ENCODE measurements at regions not wholly inside any gene's neighbourhood (a gene's known extent, or its start where the extent isn't known, plus 50 kb on each side); places are given as distances from the start of the nearest gene placed in this dataset.

- TF ChIP-seq POU2F2 (IDR thresholded peaks at IDR 0.05; ENCODE audit: low read depth, low read length) (no peak), POLR2AphosphoS5 (IDR thresholded peaks at IDR 0.05; ENCODE audit: low read depth, low read length) (no peak), PAX5 (IDR thresholded peaks at IDR 0.05; ENCODE audit: insufficient read depth, low read length, severe bottlenecking) (no peak), SPI1 (IDR thresholded peaks at IDR 0.05; ENCODE audit: low read depth, low read length) (no peak), TAF1 (IDR thresholded peaks at IDR 0.05; ENCODE audit: low read depth, low read length) (no peak), POLR2A (IDR thresholded peaks at IDR 0.05; ENCODE audit: low read depth, low read length) (no peak)
- FAIRE-seq (no peak), DNase-seq (ENCODE audit: insufficient read length, low spot score) (no peak)
These were observed 184.0 kb upstream of the TMC3 start for GRCh38 chr15:81558056-81558455.

GRCh38 chr15:81555346-81555745 is 181.3 kb upstream of the TMC3 start:
- DNase-seq (ENCODE audit: insufficient read length, low spot score), result no peak
- no peak for FAIRE-seq
- TF ChIP-seq POLR2A (IDR thresholded peaks at IDR 0.05; ENCODE audit: low read depth, low read length) (no peak), SPI1 (IDR thresholded peaks at IDR 0.05; ENCODE audit: low read depth, low read length) (no peak), PAX5 (IDR thresholded peaks at IDR 0.05; ENCODE audit: insufficient read depth, low read length, severe bottlenecking) (no peak), POLR2AphosphoS5 (IDR thresholded peaks at IDR 0.05; ENCODE audit: low read depth, low read length) (no peak), POU2F2 (IDR thresholded peaks at IDR 0.05; ENCODE audit: low read depth, low read length) (no peak), TAF1 (IDR thresholded peaks at IDR 0.05; ENCODE audit: low read depth, low read length) (no peak)

GRCh38 chr15:81548365-81549130 is 174.5 kb upstream of the TMC3 start:
- no peak for FAIRE-seq
- TF ChIP-seq TAF1 (IDR thresholded peaks at IDR 0.05; ENCODE audit: low read depth, low read length), result no peak
- no peak for TF ChIP-seq POLR2A (IDR thresholded peaks at IDR 0.05; ENCODE audit: low read depth, low read length)
- TF ChIP-seq POLR2AphosphoS5 (IDR thresholded peaks at IDR 0.05; ENCODE audit: low read depth, low read length), result no peak
- no peak for TF ChIP-seq SPI1 (IDR thresholded peaks at IDR 0.05; ENCODE audit: low read depth, low read length)
- no peak for TF ChIP-seq POU2F2 (IDR thresholded peaks at IDR 0.05; ENCODE audit: low read depth, low read length)
- TF ChIP-seq PAX5 (IDR thresholded peaks at IDR 0.05; ENCODE audit: insufficient read depth, low read length, severe bottlenecking), result no peak
- no peak for DNase-seq (ENCODE audit: insufficient read length, low spot score)

GRCh38 chr15:81547521-81548132 is 173.6 kb upstream of the TMC3 start:
- DNase-seq (ENCODE audit: insufficient read length, low spot score), result no peak
- TF ChIP-seq POLR2A (IDR thresholded peaks at IDR 0.05; ENCODE audit: low read depth, low read length) (no peak), SPI1 (IDR thresholded peaks at IDR 0.05; ENCODE audit: low read depth, low read length) (no peak), TAF1 (IDR thresholded peaks at IDR 0.05; ENCODE audit: low read depth, low read length) (no peak), POLR2AphosphoS5 (IDR thresholded peaks at IDR 0.05; ENCODE audit: low read depth, low read length) (no peak), POU2F2 (IDR thresholded peaks at IDR 0.05; ENCODE audit: low read depth, low read length) (no peak), PAX5 (IDR thresholded peaks at IDR 0.05; ENCODE audit: insufficient read depth, low read length, severe bottlenecking) (no peak)
- FAIRE-seq, result no peak

- FAIRE-seq (no peak), DNase-seq (ENCODE audit: insufficient read length, low spot score) (no peak)
- TF ChIP-seq POLR2AphosphoS5 (IDR thresholded peaks at IDR 0.05; ENCODE audit: low read depth, low read length) (no peak), SPI1 (IDR thresholded peaks at IDR 0.05; ENCODE audit: low read depth, low read length) (no peak), POU2F2 (IDR thresholded peaks at IDR 0.05; ENCODE audit: low read depth, low read length) (no peak), POLR2A (IDR thresholded peaks at IDR 0.05; ENCODE audit: low read depth, low read length) (no peak), TAF1 (IDR thresholded peaks at IDR 0.05; ENCODE audit: low read depth, low read length) (no peak), PAX5 (IDR thresholded peaks at IDR 0.05; ENCODE audit: insufficient read depth, low read length, severe bottlenecking) (no peak)
These were observed 170.4 kb upstream of the TMC3 start for GRCh38 chr15:81544385-81544784.

- FAIRE-seq (no peak), DNase-seq (ENCODE audit: insufficient read length, low spot score) (no peak)
- TF ChIP-seq PAX5 (IDR thresholded peaks at IDR 0.05; ENCODE audit: insufficient read depth, low read length, severe bottlenecking) (no peak), POLR2AphosphoS5 (IDR thresholded peaks at IDR 0.05; ENCODE audit: low read depth, low read length) (no peak), SPI1 (IDR thresholded peaks at IDR 0.05; ENCODE audit: low read depth, low read length) (no peak), POLR2A (IDR thresholded peaks at IDR 0.05; ENCODE audit: low read depth, low read length) (no peak), TAF1 (IDR thresholded peaks at IDR 0.05; ENCODE audit: low read depth, low read length) (no peak), POU2F2 (IDR thresholded peaks at IDR 0.05; ENCODE audit: low read depth, low read length) (no peak)
These were observed 166.9 kb upstream of the TMC3 start for GRCh38 chr15:81540909-81541308.

GRCh38 chr15:81536356-81536755 is 162.3 kb upstream of the TMC3 start:
- FAIRE-seq (no peak), DNase-seq (ENCODE audit: insufficient read length, low spot score) (no peak)
- TF ChIP-seq SPI1 (IDR thresholded peaks at IDR 0.05; ENCODE audit: low read depth, low read length), result no peak
- no peak for TF ChIP-seq POLR2AphosphoS5 (IDR thresholded peaks at IDR 0.05; ENCODE audit: low read depth, low read length)
- no peak for TF ChIP-seq PAX5 (IDR thresholded peaks at IDR 0.05; ENCODE audit: insufficient read depth, low read length, severe bottlenecking)
- TF ChIP-seq POLR2A (IDR thresholded peaks at IDR 0.05; ENCODE audit: low read depth, low read length), result no peak
- TF ChIP-seq POU2F2 (IDR thresholded peaks at IDR 0.05; ENCODE audit: low read depth, low read length), result no peak
- TF ChIP-seq TAF1 (IDR thresholded peaks at IDR 0.05; ENCODE audit: low read depth, low read length), result no peak

GRCh38 chr15:81534124-81534523 is 160.1 kb upstream of the TMC3 start:
- no peak for DNase-seq (ENCODE audit: insufficient read length, low spot score)
- FAIRE-seq, result no peak
- TF ChIP-seq POLR2AphosphoS5 (IDR thresholded peaks at IDR 0.05; ENCODE audit: low read depth, low read length) (no peak), POU2F2 (IDR thresholded peaks at IDR 0.05; ENCODE audit: low read depth, low read length) (no peak), SPI1 (IDR thresholded peaks at IDR 0.05; ENCODE audit: low read depth, low read length) (no peak)

GRCh38 chr15:81532001-81532400 is 158.0 kb upstream of the TMC3 start:
- TF ChIP-seq POLR2A (IDR thresholded peaks at IDR 0.05; ENCODE audit: low read depth, low read length) (no peak), TAF1 (IDR thresholded peaks at IDR 0.05; ENCODE audit: low read depth, low read length) (no peak), POU2F2 (IDR thresholded peaks at IDR 0.05; ENCODE audit: low read depth, low read length) (no peak), PAX5 (IDR thresholded peaks at IDR 0.05; ENCODE audit: insufficient read depth, low read length, severe bottlenecking) (no peak), POLR2AphosphoS5 (IDR thresholded peaks at IDR 0.05; ENCODE audit: low read depth, low read length) (no peak), SPI1 (IDR thresholded peaks at IDR 0.05; ENCODE audit: low read depth, low read length) (no peak)
- no peak for FAIRE-seq

More at GRCh38 chr15:81532001-81532400, 158.0 kb upstream of the TMC3 start:
- no peak for DNase-seq (ENCODE audit: insufficient read length, low spot score)

Data from GM12891 (cell line).